GM21390 (cell line): ENCODE measurements at regions not wholly inside any gene's neighbourhood (a gene's known extent, or its start where the extent isn't known, plus 50 kb on each side); places are given as distances from the start of the nearest gene placed in this dataset.

Source experiments
- ATAC-seq: cut with Tn5 transposase; IDR thresholded peaks from one replicate; pipeline ENCODE4 v1.9.1; 2021; ENCODE audit not compliant: unreplicated experiment

- ATAC-seq: no peak
These were observed 107.0 kb upstream of the PRICKLE1 start for GRCh38 chr12:42696406-42697149.

DNA sequence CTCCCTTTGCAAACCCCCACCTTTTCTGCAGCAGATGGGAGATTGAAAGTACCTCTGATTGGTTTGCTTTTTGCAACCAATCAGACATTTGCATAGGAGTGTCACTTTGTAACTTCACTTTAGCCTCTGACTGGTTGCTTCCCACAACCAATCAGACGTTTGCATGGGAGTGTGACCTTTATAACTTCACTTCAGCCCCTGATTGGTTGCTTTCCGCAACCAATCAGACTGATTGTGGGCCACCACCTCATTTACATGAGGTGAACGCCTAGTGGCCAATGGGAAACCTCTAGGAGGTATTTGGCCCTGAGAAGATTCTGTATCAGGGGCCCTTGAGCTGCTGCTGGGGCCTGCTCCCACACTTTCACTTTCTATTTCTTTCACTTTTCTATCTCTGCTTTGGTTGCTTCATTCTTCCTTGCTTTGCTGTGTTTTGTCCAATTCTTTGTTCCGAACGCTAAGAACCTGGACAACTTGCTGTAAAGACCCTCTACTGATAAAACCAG, 106.0 kb upstream of the PRICKLE1 start:
- ATAC-seq: no peak

GRCh38 chr12:42692749-42693148, 103.2 kb upstream of the PRICKLE1 start:
- ATAC-seq: no peak

DNA sequence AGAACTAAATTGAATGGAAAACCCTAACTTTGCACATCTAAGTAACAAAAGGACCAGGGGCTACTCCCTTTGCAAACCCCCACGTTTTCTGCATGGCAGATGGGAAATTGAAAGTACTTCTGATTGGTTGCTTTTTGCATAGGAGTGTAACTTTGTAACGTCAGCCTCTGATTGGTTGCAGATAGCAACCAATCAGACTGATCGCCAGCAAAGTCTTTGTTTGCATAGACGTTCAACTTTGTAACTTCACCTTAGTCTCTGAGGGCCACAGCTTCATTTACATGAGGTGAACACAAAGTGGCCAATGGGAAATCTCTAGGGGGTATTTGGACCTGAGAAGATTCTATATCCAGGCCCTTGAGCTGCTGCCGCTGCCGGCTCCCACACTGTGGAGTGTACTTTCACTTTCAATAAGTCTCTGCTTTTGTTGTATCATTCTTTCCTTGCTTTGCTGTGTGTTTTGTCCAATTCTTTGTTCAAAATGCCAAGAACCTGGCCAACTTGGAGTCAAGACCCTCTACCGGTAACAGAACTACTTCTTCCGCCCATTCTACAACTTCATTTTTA, 102.5 kb upstream of the PRICKLE1 start:
- no peak for ATAC-seq

DNA sequence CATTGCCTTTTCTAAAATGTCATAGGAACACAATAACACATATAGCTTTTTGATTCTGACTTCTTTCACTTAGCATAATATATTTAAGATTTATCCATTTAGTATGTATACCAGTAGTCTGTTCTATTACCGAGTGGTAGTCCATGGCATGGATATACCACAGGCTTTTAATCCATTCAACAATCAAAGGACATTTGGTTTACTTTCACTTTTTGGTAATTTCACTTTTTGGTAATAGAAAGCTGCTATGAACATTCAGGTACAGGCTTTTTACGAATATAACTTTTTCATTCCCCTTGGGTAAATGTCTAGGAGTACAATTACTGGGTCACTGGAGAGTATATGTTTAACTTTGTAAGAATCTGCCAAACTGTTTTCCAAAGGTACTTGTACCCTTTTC, 100.7 kb upstream of the PRICKLE1 start:
- no peak for ATAC-seq

DNA sequence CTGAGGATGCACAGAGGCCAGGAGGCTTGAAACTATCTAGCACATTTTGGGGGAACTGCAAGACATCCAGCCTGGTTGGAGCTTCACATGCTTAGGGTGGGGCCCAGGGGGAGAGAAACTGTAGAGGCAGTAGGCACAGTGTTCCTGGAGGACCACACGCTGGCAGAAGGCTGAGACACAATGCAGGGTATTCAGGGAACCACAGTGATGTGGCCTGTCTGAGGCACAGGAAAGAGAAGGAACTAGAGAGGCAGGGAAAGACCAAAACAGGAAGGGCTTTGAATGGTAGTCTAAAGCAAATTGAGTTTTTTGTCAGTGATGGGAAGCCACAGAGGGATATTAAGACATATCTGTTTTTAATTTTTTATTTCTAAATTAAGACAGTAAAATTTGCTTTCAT, 100.2 kb upstream of the PRICKLE1 start:
- ATAC-seq: no peak

DNA sequence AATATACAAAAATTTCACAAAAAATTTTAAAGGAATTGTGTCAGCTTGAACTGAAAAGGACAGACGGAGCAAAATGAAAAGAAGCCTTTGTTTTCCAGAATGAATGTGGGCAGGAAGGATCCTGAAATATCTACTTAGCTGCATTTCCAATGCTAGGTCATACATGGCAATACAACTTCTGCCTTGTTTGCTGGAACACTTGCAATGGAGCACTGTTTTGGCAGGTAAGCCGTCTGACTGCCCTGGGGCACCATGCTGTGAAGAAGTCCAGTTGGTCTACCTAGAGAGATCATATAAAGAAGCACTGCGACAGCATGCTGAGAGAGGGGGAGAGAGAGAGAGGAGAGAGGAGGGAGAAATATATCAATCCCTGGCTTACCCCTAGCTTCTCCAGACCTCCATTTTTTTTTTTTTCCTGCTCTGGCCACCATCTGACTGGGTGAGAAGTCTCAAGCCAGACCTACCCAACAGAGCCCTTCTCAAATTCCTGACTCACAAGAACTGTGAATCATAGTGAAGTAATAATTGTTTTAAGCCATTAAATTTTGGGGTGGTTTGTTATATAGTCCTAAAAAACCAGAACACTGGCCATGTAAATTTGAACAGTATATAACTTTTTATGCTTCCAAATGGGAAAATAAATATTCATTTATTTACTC, 97.1 kb upstream of the PRICKLE1 start:
- no peak for ATAC-seq

- ATAC-seq: no peak
These were observed 95.2 kb upstream of the PRICKLE1 start for GRCh38 chr12:42684802-42685071.

DNA sequence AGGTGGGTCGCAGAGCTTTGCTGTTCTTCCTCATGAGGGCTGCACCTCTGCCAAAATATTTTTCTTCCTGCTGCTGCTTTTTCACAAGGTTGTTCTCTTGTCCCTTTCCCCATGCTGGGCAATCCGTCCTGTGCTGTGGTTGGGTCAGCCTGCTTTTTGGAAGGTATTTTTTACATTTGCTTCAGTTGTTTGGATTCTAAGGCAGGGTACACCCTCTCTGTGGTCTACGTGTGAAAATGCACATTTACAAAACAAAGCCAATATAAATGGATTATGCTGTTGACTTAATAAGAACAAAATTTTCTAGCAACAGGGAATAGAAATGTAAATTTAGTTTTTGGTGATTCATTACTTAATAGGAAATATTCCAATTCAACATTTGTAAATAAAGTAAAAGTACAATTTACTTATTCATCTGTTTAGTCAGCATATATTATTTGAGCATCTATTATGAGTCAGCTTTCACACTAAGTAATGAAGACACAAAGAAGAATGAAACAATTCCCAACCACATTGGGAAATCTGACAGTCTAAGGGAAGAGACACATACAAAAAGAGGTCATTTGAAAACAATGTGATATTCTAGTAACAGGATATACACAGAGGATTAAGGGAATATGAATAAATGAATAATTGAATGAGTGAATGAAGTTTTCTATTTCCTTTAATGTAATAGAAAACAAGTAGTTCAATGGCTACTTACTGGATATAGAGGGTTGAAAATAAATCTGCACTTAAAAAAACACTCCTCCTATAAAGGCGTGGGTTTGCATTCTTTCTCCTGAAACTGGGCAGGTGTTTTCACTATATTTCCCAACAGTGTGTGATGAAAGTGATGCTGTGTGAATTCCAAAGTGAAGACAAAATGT, 94.6 kb upstream of the PRICKLE1 start:
- ATAC-seq: no peak

GRCh38 chr12:42683266-42683665, 93.7 kb upstream of the PRICKLE1 start:
- ATAC-seq: no peak

DNA sequence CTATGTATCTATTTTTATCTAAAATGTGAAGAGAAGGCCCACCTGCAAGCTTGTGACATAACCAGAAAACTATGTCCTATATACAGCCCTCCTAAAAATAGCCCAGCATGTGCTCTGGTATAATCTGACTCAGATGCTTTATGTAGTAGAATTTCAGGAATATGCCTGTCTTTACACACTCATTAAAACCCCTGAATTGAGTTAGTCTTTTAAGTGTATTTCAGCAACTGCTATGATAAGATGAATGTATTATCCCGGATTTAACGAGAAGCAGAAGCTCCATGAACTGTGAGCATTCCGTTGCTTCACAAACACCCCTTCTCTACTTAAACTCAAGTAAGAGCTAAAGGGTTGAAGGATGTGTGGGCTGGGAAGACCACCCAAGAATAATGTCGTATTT, 89.9 kb upstream of the PRICKLE1 start:
- no peak for ATAC-seq

- ATAC-seq: no peak
These were observed 87.9 kb upstream of the PRICKLE1 start for GRCh38 chr12:42677461-42677860.

DNA sequence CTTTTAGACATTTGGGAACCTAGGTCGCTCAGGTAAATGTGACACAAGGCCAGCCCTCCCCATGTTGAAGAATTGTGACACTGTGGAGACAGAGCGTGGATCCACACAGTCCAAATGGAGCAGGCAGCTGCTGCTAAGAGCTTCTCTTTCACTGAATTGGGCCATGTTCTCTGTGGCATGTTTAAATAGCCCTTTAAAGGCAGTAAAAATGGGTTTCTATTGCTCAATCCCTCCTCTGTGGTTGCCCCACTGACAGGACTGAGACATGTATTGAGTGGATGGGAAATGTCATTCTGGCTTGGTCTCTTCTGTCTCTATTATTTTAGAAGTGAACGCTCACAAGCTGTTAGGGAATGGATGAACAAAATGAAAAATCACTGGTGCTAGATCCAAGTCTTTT, 84.0 kb upstream of the PRICKLE1 start:
- no peak for ATAC-seq

- ATAC-seq: no peak
These were observed 81.2 kb upstream of the PRICKLE1 start for GRCh38 chr12:42670719-42671118.

- no peak for ATAC-seq
These were observed 80.0 kb upstream of the PRICKLE1 start for GRCh38 chr12:42669553-42669952.

DNA sequence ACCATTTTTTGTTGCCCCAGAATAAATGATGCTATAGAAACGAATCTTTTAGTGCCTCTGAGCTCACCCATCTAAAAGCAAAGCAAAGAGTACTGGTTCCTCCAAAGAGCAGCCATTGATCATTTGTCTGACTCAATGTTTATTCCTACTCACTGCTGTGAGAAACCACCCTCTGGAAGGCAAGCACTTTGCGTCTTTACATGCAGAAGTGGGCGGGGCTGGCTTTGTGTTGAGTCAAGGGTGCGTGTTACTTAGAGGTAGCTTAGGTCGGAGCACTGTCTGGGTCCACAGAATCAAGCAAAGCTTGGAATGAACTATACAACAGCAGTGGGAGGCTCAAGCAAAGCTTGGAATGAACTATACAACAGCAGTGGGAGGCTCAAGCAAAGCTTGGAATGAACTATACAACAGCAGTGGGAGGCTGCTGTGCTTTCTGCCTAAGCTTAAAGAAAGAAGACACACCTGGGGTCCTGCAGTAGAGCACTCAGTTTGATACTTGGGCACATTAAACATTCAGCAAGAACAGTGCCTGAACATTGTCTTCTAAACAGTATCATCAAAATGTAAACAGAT, 77.2 kb upstream of the PRICKLE1 start:
- ATAC-seq: no peak

DNA sequence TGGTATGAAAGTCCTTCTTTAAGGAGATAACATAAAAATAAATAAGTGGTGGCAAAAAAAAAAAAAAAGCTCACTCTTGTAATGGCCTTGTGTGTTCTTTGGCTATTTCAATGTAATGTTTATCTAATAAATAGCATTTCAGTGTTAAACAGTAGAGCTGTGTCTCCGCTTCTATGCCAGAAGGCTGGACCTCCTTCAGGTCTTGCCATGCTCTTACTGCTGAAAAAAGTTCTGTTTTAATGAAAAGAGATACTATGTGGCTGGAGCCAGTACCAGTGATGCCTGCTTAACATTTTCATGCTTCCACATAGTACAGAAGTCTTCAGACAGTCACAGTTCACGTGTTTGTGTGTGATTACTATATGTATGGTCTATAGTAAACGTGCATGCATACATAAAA, 74.1 kb upstream of the PRICKLE1 start:
- ATAC-seq: no peak

GRCh38 chr12:42660968-42661937, 71.7 kb upstream of the PRICKLE1 start:
- no peak for ATAC-seq

DNA sequence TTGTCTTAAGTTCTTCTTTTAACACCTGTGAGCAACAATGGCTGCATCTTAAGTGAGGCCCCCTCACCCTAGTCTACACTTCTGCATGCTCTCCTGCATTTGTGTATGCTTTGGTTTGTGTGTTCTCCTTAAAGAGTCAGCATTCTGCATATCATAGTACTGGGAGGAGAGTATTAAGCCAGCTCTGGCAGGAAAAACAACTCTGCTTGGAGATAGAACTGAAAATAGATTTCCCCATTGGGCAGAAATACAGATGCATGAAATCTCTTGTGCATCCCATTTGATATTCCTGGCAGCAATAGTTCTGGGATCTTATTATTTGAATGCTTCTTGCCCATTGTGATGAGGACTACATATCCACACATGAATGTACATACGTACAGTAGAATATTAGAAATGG, 70.6 kb upstream of the PRICKLE1 start:
- ATAC-seq: no peak

DNA sequence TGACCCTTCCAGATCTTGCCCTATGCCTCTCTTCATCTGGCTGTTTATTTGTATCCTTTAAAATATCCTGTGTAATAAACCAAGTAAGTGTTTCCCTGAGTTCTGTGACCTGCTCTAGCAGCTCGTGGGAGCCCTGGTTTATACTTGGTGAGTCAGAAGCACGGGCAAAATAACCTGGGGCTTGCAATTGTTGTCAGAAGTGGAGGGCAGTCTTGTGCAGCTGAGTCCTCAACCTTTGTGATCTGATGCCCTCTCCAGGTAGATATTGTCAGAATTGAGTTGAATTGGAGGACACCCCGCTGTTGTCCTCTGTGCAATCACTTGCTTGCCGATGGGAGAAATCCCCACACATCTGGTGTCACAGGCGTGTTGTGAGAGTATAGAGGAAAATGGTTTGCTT, 62.5 kb upstream of the PRICKLE1 start:
- ATAC-seq: no peak
